Cardiac fibroblast (primary cell): ENCODE measurements at regions not wholly inside any gene's neighbourhood (a gene's known extent, or its start where the extent isn't known, plus 50 kb on each side); places are given as distances from the start of the nearest gene placed in this dataset.

Source experiments
- DNase-seq, 2 donors: peaks; one replicate each; pipeline versions ENCODE4 v3.0.0 to v3.0.0-alpha.2; 2010; ENCODE audit warnings: low read depth in 2 of 2
- H3K4me3 ChIP-seq, 2 donors: replicated peaks in 1 of 2; 1 replicate in 1 of 2; 2 replicates in 1 of 2; pipeline ENCODE4 v1.5.1; 2011; ENCODE audit warnings: low read depth in 2 of 2, low read length in 2 of 2, mild to moderate bottlenecking in 2 of 2, moderate library complexity in 1 of 2
- TF ChIP-seq, protein P1 (sequence below): IDR thresholded peaks from one replicate; pipeline ENCODE4 v1.5.1; 2011; ENCODE audit warnings: low read depth, mild to moderate bottlenecking, low read length, inconsistent platforms

DNA sequence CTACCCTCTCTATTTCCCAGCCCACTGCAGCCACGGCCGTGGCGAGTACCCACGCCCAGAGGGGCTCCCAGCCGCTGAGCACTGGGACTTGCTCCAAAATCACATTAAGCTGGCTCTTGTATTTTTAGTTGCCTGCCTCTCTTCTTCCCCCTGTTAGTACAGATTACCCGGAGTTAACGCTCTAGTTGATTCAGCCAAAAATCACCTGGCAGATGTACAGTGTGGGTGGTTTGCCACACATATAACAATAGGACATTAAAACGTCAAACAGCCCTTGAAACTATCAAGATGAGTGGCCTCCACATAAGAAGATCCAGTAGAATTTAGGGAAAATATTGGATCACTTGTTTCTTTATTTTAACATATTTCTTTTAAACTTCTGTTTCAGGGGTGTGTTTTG is 268.8 kb upstream of the PRDM1 start:
- TF ChIP-seq, protein P1, sequence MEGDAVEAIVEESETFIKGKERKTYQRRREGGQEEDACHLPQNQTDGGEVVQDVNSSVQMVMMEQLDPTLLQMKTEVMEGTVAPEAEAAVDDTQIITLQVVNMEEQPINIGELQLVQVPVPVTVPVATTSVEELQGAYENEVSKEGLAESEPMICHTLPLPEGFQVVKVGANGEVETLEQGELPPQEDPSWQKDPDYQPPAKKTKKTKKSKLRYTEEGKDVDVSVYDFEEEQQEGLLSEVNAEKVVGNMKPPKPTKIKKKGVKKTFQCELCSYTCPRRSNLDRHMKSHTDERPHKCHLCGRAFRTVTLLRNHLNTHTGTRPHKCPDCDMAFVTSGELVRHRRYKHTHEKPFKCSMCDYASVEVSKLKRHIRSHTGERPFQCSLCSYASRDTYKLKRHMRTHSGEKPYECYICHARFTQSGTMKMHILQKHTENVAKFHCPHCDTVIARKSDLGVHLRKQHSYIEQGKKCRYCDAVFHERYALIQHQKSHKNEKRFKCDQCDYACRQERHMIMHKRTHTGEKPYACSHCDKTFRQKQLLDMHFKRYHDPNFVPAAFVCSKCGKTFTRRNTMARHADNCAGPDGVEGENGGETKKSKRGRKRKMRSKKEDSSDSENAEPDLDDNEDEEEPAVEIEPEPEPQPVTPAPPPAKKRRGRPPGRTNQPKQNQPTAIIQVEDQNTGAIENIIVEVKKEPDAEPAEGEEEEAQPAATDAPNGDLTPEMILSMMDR = no peak
- no peak overlapping the region for H3K4me3 ChIP-seq
- DNase-seq = no peak

DNA sequence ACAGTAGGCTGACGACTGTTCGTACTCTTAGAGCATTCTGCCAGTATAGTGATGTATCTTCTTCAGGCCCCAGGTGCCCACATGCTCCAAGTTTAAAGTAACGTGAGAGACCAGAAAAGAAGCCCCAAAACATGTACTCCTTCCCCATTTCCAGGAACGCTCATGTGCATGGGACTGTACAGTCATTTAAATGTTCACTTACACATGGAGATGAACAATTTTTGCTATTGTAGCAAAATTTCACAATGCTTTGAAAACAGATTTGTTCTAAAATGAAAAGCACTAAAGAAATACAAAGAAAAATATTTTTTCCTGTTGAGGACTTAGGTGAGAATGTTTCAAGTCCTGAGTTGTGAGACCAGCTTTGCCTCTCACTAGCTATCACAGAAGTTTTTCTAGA is 269.3 kb upstream of the PRDM1 start:
- no peak for DNase-seq
- H3K4me3 ChIP-seq = no peak overlapping the region
- TF ChIP-seq, protein P1 = no peak

DNA sequence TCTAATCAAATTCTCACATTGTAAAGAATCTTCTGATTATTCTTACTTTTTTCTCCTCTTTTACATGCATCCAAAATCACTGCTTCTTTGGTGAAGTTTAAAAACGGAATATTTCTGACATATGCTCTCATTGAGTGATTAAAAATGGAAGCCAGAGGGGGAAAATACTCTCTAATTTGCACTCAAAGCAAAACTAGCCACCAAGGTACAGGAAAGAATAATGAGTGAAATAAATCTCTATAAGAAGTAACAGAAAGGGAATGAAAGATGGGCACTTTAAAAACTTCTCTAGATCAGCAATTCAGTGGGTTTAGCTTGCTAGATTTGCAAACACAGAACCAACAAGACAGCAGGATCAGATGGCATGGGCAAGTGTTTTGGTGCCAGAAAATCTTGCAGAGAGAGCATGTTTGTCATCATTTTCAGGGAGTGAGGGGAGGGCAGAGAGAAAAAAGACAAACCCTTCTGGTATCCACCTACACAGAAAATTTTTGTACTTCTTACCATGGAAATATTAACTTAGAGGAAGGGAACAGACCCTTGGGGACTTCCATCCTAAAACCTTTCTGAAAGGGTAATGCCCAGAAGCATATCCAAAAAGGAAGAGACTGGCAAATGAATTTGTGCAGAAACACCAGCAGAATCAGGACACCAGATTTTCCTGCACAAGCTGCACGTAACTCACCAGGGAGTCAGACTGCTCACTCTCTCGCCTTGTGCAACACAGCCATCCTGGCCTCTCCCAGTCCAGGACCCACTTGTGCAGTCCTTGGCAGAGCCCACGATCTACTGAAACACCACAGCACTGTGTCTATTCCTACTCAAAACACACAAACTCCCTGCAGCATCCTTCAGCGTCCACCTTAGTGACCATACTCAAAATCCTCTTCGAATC is 270.2 kb upstream of the PRDM1 start:
- no peak overlapping the region for H3K4me3 ChIP-seq
- TF ChIP-seq, protein P1 = no peak
- no peak for DNase-seq

DNA sequence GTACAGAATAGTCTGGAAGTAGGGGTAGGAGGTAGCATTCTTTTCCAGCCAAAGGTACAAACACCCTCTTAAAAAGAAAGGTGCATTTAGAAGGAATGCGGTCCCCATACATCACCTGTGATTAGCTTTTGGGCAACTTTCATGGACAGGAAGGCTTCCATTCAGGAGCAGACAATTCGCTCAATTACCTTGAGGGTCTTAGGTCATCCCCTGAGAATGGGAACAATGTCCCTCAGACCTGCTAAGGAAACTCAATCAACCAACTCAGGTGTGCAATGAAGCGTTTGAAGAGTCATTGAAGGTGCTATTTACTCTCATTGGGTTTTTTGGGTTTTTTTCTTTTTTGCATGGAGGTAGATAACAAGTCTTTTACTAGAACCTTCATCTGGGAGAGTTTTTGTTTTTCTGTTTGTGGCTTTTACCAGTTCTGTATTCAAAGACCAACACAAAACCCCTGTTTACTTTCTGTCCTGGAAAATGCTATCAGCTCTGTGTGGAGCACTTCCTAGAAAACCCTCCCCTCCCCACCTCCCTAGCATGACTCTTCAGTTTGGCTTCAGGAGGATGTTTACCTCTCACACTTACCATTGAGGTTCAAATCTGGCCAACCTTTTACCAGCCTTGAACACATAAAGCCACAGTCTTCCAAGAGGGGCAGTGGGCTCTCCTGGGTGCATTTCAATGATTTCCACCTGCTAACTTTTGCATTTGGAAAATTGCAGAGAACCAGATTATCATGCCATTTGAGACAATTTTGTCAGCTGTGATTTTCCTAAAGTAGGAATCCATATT is 271.2 kb upstream of the PRDM1 start:
- TF ChIP-seq, protein P1 = no peak
- no peak overlapping the region for H3K4me3 ChIP-seq
- no peak for DNase-seq

DNA sequence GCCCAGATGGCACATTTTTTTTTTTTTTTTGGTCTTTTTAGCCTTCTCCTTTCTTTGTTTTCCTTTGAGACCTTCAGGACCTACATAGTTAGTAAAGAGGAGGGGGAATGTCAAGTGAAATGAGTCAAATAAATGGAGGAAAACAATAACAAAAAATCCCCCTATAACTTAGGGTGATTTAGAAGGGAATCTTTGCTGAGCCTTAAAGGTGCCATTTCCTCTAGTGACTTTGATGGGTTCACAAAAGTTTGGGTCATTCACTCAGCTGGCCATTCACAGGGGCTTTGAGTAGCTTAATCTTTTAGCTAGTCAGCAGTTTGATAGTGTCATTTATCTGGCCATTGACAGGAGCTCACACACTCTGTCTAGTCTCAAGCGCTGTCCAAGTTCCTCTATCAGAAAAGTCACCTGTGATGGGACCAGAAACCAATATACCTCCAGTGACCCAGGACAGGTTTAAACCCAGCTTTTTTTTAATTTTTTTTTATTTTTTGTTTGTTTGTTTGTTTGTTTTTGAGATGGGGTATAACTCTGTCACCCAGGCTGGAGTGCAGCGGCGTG is 275.1 kb upstream of the PRDM1 start:
- TF ChIP-seq, protein P1 = no peak
- no peak overlapping the region for H3K4me3 ChIP-seq
- no peak for DNase-seq

DNA sequence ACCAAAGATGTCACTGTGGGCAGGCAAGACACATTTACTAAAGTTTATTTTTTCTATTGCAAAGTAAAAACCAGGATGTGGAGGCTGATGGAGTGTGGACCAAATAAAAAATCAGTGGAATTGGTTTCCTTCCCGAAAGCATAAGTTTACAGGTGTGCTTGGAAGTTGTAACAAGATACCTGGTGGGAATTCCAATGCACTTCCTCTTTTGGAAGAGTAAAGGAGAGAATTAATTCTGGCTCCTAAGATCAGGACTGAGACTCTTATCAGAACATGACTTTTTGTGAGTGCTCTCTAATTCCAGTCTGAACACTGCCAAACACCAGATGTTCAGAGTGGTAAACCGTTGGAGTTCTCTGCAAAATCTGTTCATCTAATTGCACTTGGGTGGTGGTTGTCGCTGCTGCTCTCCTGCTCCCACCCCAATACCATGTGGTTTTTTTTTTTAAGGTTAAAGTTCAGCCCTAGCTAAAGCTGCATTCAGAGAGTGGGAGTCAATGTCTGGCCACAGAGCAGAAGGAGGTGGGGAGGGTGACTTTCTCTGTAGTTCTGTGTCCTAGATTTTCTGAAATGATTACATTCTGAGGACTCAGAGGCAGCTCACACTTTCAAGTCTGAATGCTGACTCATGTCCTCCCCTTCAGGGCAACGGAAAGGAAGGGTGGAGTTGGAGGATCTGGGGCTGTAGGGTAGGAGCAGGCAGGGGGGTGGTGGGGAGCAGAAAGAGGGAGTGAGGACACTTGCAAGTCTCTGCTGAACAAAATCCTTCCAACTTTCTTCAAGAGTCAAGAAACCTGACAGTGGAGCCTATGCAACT is 275.8 kb upstream of the PRDM1 start:
- no peak overlapping the region for H3K4me3 ChIP-seq
- TF ChIP-seq, protein P1 = no peak
- DNase-seq = peak; percentile 53 to 85
